ENCODE measurements at regions not wholly inside any gene's neighbourhood (a gene's known extent, or its start where the extent isn't known, plus 50 kb on each side); places are given as distances from the start of the nearest gene placed in this dataset.

- TF ChIP-seq POLR2AphosphoS5 (IDR thresholded peaks at IDR 0.05; ENCODE audit: insufficient read depth in 1 of 2, low read depth in 1 of 2) (no peak), CTCF (IDR thresholded peaks at IDR 0.05) (no peak)
Observed at GRCh38 chr7:10767771-10768170, 205.9 kb upstream of the PHF14 start.
